ENCODE measurements at regions not wholly inside any gene's neighbourhood (a gene's known extent, or its start where the extent isn't known, plus 50 kb on each side); places are given as distances from the start of the nearest gene placed in this dataset.

DNA sequence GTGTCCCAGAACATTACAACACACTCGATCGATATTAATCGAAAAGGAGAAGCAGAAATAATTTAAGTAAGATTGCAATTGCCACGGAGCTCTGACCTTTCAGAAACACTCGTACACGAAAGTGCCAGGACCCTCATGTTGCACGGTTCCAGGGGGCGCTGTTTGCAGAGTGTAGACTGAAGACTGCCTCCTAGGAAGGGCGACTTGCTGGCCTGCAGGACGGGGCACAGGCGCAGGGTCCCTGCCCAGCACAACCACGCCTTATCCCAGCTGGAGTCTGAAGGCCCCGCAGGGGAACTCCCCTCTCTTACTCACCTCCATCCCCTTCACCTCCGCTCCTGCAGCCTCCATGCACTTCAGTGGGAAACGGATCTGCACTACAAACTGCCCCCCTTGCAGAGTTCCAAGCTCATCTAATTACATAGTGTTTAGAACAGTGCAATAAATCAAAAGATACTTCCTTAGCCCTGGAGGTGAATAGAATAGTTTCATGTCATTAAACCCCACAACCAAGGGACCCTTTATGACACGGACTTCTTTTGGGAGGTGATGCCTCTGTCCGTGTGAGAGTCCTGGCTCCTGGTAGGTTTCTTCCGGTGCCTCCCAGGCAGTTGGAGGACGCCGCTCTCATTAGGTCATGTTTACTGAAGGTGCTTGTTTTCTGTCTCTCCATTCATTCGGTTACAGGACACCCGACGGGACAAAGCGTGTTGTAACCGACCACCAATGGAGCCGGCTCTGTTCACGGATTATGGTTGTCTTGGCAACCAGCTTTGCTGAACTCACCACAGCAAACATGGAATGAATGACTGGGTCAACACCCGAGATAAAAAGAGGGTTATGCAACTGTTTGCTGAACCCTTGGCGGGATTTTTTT lies 262.2 kb downstream of the BAMBI start:
- TF ChIP-seq, protein P1, sequence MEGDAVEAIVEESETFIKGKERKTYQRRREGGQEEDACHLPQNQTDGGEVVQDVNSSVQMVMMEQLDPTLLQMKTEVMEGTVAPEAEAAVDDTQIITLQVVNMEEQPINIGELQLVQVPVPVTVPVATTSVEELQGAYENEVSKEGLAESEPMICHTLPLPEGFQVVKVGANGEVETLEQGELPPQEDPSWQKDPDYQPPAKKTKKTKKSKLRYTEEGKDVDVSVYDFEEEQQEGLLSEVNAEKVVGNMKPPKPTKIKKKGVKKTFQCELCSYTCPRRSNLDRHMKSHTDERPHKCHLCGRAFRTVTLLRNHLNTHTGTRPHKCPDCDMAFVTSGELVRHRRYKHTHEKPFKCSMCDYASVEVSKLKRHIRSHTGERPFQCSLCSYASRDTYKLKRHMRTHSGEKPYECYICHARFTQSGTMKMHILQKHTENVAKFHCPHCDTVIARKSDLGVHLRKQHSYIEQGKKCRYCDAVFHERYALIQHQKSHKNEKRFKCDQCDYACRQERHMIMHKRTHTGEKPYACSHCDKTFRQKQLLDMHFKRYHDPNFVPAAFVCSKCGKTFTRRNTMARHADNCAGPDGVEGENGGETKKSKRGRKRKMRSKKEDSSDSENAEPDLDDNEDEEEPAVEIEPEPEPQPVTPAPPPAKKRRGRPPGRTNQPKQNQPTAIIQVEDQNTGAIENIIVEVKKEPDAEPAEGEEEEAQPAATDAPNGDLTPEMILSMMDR (conservative IDR thresholded peaks at IDR 0.05; ENCODE audit: low read depth in 2 of 2), result peak; percentile 85 to 93
- TF ChIP-seq EZH2 (IDR thresholded peaks at IDR 0.05; ENCODE audit: low read depth, unreplicated experiment) (no peak), POLR2AphosphoS5 (IDR thresholded peaks at IDR 0.05; ENCODE audit: low read depth) (no peak), ZNF331 (CRISPR knock-in tag; IDR thresholded peaks at IDR 0.05; ENCODE audit: low read depth) (no peak), JUNB (IDR thresholded peaks at IDR 0.05; ENCODE audit: unreplicated experiment) (no peak), NANOG (IDR thresholded peaks at IDR 0.05; ENCODE audit: borderline replicate concordance) (no peak), CREB1 (CRISPR knock-in tag; IDR thresholded peaks at IDR 0.05; ENCODE audit: low read depth) (peak; percentile 23; the same call in 1 of the 2 replicates), EZH2phosphoT487 (IDR thresholded peaks at IDR 0.05; ENCODE audit: unreplicated experiment) (no peak)
- TF ChIP-seq, protein P2, sequence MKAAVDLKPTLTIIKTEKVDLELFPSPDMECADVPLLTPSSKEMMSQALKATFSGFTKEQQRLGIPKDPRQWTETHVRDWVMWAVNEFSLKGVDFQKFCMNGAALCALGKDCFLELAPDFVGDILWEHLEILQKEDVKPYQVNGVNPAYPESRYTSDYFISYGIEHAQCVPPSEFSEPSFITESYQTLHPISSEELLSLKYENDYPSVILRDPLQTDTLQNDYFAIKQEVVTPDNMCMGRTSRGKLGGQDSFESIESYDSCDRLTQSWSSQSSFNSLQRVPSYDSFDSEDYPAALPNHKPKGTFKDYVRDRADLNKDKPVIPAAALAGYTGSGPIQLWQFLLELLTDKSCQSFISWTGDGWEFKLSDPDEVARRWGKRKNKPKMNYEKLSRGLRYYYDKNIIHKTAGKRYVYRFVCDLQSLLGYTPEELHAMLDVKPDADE (IDR thresholded peaks at IDR 0.05), result no peak
- TF ChIP-seq, protein P3, sequence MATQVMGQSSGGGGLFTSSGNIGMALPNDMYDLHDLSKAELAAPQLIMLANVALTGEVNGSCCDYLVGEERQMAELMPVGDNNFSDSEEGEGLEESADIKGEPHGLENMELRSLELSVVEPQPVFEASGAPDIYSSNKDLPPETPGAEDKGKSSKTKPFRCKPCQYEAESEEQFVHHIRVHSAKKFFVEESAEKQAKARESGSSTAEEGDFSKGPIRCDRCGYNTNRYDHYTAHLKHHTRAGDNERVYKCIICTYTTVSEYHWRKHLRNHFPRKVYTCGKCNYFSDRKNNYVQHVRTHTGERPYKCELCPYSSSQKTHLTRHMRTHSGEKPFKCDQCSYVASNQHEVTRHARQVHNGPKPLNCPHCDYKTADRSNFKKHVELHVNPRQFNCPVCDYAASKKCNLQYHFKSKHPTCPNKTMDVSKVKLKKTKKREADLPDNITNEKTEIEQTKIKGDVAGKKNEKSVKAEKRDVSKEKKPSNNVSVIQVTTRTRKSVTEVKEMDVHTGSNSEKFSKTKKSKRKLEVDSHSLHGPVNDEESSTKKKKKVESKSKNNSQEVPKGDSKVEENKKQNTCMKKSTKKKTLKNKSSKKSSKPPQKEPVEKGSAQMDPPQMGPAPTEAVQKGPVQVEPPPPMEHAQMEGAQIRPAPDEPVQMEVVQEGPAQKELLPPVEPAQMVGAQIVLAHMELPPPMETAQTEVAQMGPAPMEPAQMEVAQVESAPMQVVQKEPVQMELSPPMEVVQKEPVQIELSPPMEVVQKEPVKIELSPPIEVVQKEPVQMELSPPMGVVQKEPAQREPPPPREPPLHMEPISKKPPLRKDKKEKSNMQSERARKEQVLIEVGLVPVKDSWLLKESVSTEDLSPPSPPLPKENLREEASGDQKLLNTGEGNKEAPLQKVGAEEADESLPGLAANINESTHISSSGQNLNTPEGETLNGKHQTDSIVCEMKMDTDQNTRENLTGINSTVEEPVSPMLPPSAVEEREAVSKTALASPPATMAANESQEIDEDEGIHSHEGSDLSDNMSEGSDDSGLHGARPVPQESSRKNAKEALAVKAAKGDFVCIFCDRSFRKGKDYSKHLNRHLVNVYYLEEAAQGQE (IDR thresholded peaks at IDR 0.05; ENCODE audit: unreplicated experiment), result no peak

Data from GM23338 (cell line).